Epithelial cell of esophagus (primary cell): ENCODE measurements at regions not wholly inside any gene's neighbourhood (a gene's known extent, or its start where the extent isn't known, plus 50 kb on each side); places are given as distances from the start of the nearest gene placed in this dataset.

ENCODE experiments used
- DNase-seq: peaks from one replicate; pipeline ENCODE4 v3.0.0; 2010; ENCODE audit warnings: low read depth
- H3K4me3 ChIP-seq: 2 replicates; pipeline ENCODE4 v1.5.1; 2011; ENCODE audit warnings: mild to moderate bottlenecking, low read length, control low read depth
- CTCF ChIP-seq: IDR thresholded peaks from 2 replicates; pipeline ENCODE4 v1.5.1; 2011; ENCODE audit warnings: low read depth, mild to moderate bottlenecking, low read length, control low read depth, inconsistent platforms; ENCODE audit not compliant: insufficient read depth; ENCODE audit errors: missing control alignments

DNA sequence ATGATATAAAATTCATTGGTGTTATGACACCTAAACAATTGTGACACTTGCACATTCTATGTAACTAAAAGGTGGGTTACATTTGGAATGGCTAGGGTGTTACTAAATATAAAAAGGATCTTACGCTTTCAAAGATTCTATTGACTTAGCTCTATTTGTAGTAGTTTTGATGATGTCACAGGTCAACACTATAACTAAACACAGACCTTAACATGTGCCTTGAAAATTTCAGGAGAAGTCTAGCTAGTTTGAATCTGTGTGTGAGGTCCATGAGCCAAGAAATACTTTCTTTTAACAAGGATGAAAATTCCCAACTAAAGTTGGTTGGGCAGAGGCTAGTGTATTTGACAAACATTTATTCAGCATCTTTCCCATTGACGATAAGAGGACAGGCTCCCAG lies 298.0 kb downstream of the GPAT3 start:
- no peak for TF ChIP-seq CTCF
- DNase-seq: no peak
- no peak overlapping the region for H3K4me3 ChIP-seq

DNA sequence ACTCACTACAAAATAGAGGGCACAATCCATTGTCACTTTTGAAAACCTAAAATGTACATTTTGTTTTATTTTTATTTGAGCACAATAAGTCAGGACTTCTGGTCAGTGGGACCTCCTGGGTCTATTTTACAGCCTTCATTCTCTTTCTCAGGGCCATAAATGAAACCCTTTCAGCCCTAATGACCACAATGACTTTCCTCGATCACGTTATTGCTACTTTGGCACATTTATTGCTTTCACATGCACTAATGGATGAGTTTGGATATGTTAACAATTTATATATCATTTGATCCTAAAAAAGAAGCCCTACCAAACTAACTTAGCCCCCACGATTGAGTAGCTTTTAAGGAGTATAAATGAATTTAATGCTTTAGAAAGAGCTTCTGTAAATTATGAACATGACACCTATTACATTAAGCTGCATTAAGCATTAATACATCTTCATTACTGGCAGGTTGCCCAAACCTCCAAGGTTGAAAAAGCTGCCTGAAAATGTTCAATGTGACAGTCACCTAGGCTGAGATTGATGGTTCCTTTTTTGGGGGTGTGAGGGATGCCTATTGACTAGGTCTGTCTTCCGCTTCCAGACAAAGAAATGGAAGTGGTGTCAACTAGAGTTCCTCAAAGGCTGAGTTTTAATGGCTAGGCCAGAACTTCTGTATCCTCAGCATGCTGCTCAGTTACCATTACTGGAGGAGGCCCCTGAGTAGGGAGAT lies 296.4 kb downstream of the GPAT3 start:
- TF ChIP-seq CTCF: no peak
- DNase-seq: no peak

DNA sequence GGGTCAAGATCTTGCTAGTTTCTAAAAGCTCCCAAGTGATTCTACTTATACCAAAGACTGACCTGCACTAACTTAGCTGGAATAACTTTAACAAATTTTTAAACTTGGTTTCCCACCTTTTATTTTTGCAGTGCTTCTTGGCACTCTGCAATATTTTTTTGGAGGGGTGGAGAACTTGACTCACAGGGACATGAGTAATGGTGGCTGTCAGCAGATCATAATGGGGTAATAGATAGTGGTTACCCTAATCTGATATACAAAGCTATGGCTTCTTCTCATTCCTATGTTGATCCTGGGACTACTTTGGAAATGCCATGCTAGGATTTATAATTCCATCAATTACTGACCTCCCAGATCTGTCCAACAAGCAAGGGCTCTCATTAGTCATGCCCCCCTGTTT lies 295.7 kb downstream of the GPAT3 start:
- H3K4me3 ChIP-seq: no peak overlapping the region
- peak; percentile 7 for DNase-seq
- TF ChIP-seq CTCF: no peak

More for the DNA sequence above, 296.4 kb downstream of the GPAT3 start:
- no peak overlapping the region for H3K4me3 ChIP-seq

DNA sequence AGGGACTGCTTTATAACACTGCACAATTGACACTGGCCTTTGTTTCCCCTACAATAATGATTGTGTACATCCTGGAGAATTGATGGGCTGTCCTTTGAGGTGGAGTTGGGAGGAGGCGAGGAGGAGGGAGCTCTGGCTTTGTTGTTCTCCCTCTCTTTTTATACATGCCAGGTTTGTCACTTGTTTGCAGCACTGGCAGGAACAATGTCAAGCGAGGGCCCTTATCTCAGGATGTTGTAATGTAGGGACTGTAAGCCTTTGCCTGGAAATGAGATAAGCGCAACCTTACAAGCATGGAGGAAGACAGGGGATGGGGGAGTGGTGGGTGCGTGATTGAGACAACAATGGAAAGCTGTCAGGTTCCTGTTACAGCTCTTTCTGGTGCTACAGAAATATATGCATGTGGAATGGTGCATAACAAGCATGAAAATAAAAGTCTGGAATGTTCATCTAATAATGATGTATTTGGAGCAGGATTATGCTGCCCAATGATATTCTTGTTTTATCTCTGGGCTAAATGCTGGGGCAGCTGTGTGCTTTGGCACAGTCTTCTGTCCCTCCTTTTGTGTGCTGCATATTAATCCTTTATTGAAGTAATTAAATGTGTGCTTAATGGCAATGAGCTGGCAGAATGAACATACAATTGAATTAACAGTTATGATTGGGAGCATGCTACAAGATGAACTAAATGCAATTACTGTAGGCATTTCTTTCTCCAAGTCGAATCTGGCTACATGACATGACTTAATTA lies 294.4 kb downstream of the GPAT3 start:
- H3K4me3 ChIP-seq: no peak overlapping the region
- no peak for TF ChIP-seq CTCF
- DNase-seq: no peak

DNA sequence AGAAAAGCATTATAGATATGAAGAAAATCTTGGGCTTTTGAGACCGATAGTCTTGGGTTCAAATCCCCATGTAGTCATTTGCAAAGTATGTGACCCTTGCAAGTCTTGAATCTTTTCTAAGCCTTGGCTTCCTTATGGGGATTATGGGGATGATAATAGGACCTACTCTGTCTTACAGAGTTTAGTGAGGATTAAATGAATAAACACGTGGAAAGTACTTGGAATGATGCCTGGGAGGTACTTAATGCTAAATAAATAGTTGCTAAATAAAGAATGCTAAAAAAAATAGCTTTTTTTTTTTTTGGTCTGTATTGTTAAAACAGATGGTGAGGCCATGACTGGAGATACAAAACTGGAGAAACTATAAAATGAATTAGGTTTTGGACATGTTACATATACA lies 292.7 kb downstream of the GPAT3 start:
- DNase-seq: no peak
- no peak for TF ChIP-seq CTCF

DNA sequence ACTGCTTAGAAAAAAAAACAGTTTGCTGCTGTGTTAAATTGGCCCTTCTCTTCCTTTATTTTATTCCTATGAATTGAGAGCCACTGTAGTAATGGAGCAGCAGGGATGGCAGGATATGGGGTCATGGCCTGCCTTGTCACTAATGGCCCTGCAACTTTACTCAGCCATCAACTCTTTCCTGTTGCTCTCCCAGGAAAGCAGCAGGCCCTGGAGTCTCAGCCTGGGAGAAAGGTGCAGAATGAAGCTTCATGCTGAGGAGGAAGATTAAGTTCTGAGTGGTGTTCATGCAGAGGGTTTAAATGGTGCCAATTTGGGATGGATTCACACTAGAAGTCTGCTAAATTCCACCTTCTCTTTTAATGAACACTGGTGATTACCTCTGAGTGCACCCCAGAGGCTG lies 285.6 kb downstream of the GPAT3 start:
- H3K4me3 ChIP-seq: no peak overlapping the region
- TF ChIP-seq CTCF: no peak
- DNase-seq: no peak

More for the DNA sequence above, 292.7 kb downstream of the GPAT3 start:
- no peak overlapping the region for H3K4me3 ChIP-seq
